ENCODE measurements at regions not wholly inside any gene's neighbourhood (a gene's known extent, or its start where the extent isn't known, plus 50 kb on each side); places are given as distances from the start of the nearest gene placed in this dataset.

DNA sequence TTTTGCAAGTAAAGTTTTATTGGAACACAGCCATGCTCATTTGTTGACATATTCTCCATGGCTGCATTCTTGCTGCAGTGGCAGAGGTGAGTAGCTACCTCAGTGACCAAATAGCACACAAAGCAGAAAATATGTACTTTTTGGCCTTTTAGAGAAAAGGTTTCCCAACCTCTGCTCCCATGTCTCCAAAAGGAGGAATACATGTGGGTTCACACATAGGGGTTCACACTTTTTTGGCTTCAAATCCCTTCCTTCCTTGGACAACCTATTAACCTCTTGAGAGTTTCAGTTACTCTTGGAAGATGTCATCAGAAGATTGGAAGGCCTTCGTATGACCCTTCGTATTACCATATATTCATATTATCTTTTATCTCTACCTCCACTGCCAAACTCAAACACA lies 285.1 kb upstream of the TUT7 start:
- Histone ChIP-seq H3K23ac (ENCODE audit: low read depth, low read length, poor library complexity) (no peak overlapping the region), H2BK15ac (ENCODE audit: low read length) (no peak overlapping the region), H3K4me1 (ENCODE audit: control insufficient read depth in 2 of 2, insufficient read depth in 1 of 2, low read depth in 1 of 2, low read length in 2 of 2) (peaks cover 2 to 25% of the 10 kb centered on the region in 2 donors), H3K27ac (replicated peaks; ENCODE audit: low read length) (no peak overlapping the region), H2AK5ac (ENCODE audit: low read depth, low read length) (no peak overlapping the region), H2BK120ac (ENCODE audit: low read depth, low read length) (no peak overlapping the region), H3K36me3 (replicated peaks in 1 of 2; ENCODE audit: control insufficient read depth in 2 of 2, insufficient read depth in 2 of 2, low read length in 2 of 2) (no peaks in the 10 kb centered on the region), H2AFZ (ENCODE audit: low read length) (no peak overlapping the region), H3K27me3 (ENCODE audit: control insufficient read depth in 3 of 3, insufficient read depth in 3 of 3, low read depth in 1 of 3, low read length in 3 of 3) (no peaks in the 10 kb centered on the region), H2BK5ac (ENCODE audit: low read length) (no peak overlapping the region), H3K4me2 (ENCODE audit: insufficient read depth, low read length, poor library complexity, severe bottlenecking) (no peak overlapping the region), H3K4ac (ENCODE audit: low read length) (no peak overlapping the region), H4K91ac (ENCODE audit: low read depth, low read length, poor library complexity) (no peak overlapping the region), H4K8ac (ENCODE audit: low read depth, low read length) (no peak overlapping the region), H3K4me3 (ENCODE audit: low read length in 2 of 2) (no peak overlapping the region), H3K14ac (ENCODE audit: low read length) (no peak overlapping the region), H3K79me1 (ENCODE audit: low read depth, low read length) (no peaks in the 10 kb centered on the region), H3K9me3 (replicated peaks in 1 of 2; ENCODE audit: control insufficient read depth in 2 of 2, insufficient read depth in 1 of 2, low read depth in 1 of 2, low read length in 2 of 2) (peaks cover 0 to 2% of the 10 kb centered on the region in 2 donors), H2BK12ac (ENCODE audit: low read length) (no peak overlapping the region), H3K9ac (ENCODE audit: low read depth, low read length, poor library complexity) (no peak overlapping the region), H3K18ac (ENCODE audit: low read length) (no peak overlapping the region)
- no peak for DNase-seq (ENCODE audit: low spot score)
- no CpG with 5 or more reads among the region's 2 CpGs for WGBS, 2 donors (ENCODE audit: extremely low coverage in 2 of 2, insufficient read length in 2 of 2, insufficient replicate concordance in 1 of 2)

DNA sequence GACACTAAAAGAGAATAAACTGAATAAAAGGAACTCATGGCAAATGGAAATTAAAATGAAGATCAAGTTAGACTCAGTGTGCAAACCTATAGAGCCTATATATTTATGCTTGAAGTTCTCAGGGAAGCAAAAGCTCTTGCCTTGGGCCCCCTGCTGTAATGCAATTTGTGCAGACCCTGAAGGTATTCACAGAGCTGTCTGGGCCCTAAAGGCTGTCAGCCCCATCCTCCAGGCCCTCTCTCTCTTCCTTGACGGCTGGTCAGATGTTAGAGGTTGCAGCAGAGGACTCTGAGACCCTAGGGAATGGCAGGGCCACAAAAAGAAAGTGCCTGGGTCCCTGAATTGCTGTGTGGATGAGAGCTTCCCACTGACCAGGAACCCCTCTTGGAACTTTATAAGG lies 283.9 kb upstream of the TUT7 start:
- no peak overlapping the region for H3K4me2 ChIP-seq (ENCODE audit: insufficient read depth, low read length, poor library complexity, severe bottlenecking)
- H3K27ac ChIP-seq (replicated peaks; ENCODE audit: low read length) = peak overlapping the region; percentile 48
- no peak overlapping the region for H3K9ac ChIP-seq (ENCODE audit: low read depth, low read length, poor library complexity)
- no peak overlapping the region for H2AFZ ChIP-seq (ENCODE audit: low read length)
- H3K4me1 ChIP-seq (ENCODE audit: control insufficient read depth in 2 of 2, insufficient read depth in 1 of 2, low read depth in 1 of 2, low read length in 2 of 2) = peaks cover 2 to 17% of the 10 kb centered on the region in 2 donors
- H2BK12ac ChIP-seq (ENCODE audit: low read length) = no peak overlapping the region
- DNase-seq (ENCODE audit: low spot score) = no peak
- H3K9me3 ChIP-seq (replicated peaks in 1 of 2; ENCODE audit: control insufficient read depth in 2 of 2, insufficient read depth in 1 of 2, low read depth in 1 of 2, low read length in 2 of 2) = peaks cover 0 to 2% of the 10 kb centered on the region in 2 donors
- H3K18ac ChIP-seq (ENCODE audit: low read length) = peak overlapping the region; percentile 78
- no peaks in the 10 kb centered on the region for H3K27me3 ChIP-seq (ENCODE audit: control insufficient read depth in 3 of 3, insufficient read depth in 3 of 3, low read depth in 1 of 3, low read length in 3 of 3)
- WGBS, 2 donors (ENCODE audit: extremely low coverage in 2 of 2, insufficient read length in 2 of 2, insufficient replicate concordance in 1 of 2) = no CpG with 5 or more reads among the region's 1 CpG
- H2BK15ac ChIP-seq (ENCODE audit: low read length) = no peak overlapping the region
- no peak overlapping the region for H3K4me3 ChIP-seq (ENCODE audit: low read length in 2 of 2)
- H3K4ac ChIP-seq (ENCODE audit: low read length) = no peak overlapping the region
- no peak overlapping the region for H3K14ac ChIP-seq (ENCODE audit: low read length)
- H3K23ac ChIP-seq (ENCODE audit: low read depth, low read length, poor library complexity) = no peak overlapping the region
- no peak overlapping the region for H4K91ac ChIP-seq (ENCODE audit: low read depth, low read length, poor library complexity)
- H2BK120ac ChIP-seq (ENCODE audit: low read depth, low read length) = no peak overlapping the region
- no peaks in the 10 kb centered on the region for H3K79me1 ChIP-seq (ENCODE audit: low read depth, low read length)
- H4K8ac ChIP-seq (ENCODE audit: low read depth, low read length) = no peak overlapping the region
- no peak overlapping the region for H2BK5ac ChIP-seq (ENCODE audit: low read length)
- H2AK5ac ChIP-seq (ENCODE audit: low read depth, low read length) = no peak overlapping the region
- no peaks in the 10 kb centered on the region for H3K36me3 ChIP-seq (replicated peaks in 1 of 2; ENCODE audit: control insufficient read depth in 2 of 2, insufficient read depth in 2 of 2, low read length in 2 of 2)

DNA sequence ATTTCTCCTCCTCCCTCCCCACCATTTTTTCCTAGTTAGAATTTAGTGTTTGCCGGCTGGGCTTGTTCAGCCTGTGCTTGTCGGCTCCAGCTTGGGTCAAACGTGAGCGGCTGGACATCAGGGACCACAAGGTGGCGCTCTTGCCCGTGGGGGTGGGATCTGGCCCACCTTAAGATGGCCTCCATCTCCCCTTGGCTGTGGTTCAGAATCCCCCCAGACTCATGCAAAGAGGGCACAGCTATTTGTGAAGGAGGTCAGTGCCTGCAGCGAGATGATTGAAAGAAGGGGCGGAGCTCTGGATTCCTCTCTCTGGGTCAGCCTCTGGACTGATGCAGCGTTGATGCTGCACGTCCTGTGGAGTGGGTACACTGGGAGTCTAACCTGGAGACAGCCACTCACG lies 283.3 kb upstream of the TUT7 start:
- H2AK5ac ChIP-seq (ENCODE audit: low read depth, low read length) = no peak overlapping the region
- H2BK12ac ChIP-seq (ENCODE audit: low read length) = no peak overlapping the region
- peak overlapping the region; percentile 43 for H3K27ac ChIP-seq (replicated peaks; ENCODE audit: low read length)
- DNase-seq (ENCODE audit: low spot score) = peak; percentile 89
- H3K4me1 ChIP-seq (ENCODE audit: control insufficient read depth in 2 of 2, insufficient read depth in 1 of 2, low read depth in 1 of 2, low read length in 2 of 2) = peaks cover 2 to 15% of the 10 kb centered on the region in 2 donors
- no CpG with 5 or more reads among the region's 11 CpGs for WGBS, 2 donors (ENCODE audit: extremely low coverage in 2 of 2, insufficient read length in 2 of 2, insufficient replicate concordance in 1 of 2)
- H3K27me3 ChIP-seq (ENCODE audit: control insufficient read depth in 3 of 3, insufficient read depth in 3 of 3, low read depth in 1 of 3, low read length in 3 of 3) = no peaks in the 10 kb centered on the region
- no peak overlapping the region for H2BK5ac ChIP-seq (ENCODE audit: low read length)
- no peaks in the 10 kb centered on the region for H3K79me1 ChIP-seq (ENCODE audit: low read depth, low read length)
- H3K9ac ChIP-seq (ENCODE audit: low read depth, low read length, poor library complexity) = no peak overlapping the region
- H2AFZ ChIP-seq (ENCODE audit: low read length) = peak overlapping the region; percentile 25
- H3K4ac ChIP-seq (ENCODE audit: low read length) = no peak overlapping the region
- H4K91ac ChIP-seq (ENCODE audit: low read depth, low read length, poor library complexity) = no peak overlapping the region
- H3K23ac ChIP-seq (ENCODE audit: low read depth, low read length, poor library complexity) = no peak overlapping the region
- peaks cover 0 to 2% of the 10 kb centered on the region in 2 donors for H3K9me3 ChIP-seq (replicated peaks in 1 of 2; ENCODE audit: control insufficient read depth in 2 of 2, insufficient read depth in 1 of 2, low read depth in 1 of 2, low read length in 2 of 2)
- H2BK15ac ChIP-seq (ENCODE audit: low read length) = no peak overlapping the region
- H2BK120ac ChIP-seq (ENCODE audit: low read depth, low read length) = no peak overlapping the region
- H3K36me3 ChIP-seq (replicated peaks in 1 of 2; ENCODE audit: control insufficient read depth in 2 of 2, insufficient read depth in 2 of 2, low read length in 2 of 2) = no peaks in the 10 kb centered on the region
- no peak overlapping the region for H3K18ac ChIP-seq (ENCODE audit: low read length)
- H3K4me2 ChIP-seq (ENCODE audit: insufficient read depth, low read length, poor library complexity, severe bottlenecking) = no peak overlapping the region
- H3K4me3 ChIP-seq (ENCODE audit: low read length in 2 of 2) = no peak overlapping the region
- no peak overlapping the region for H3K14ac ChIP-seq (ENCODE audit: low read length)
- no peak overlapping the region for H4K8ac ChIP-seq (ENCODE audit: low read depth, low read length)

DNA sequence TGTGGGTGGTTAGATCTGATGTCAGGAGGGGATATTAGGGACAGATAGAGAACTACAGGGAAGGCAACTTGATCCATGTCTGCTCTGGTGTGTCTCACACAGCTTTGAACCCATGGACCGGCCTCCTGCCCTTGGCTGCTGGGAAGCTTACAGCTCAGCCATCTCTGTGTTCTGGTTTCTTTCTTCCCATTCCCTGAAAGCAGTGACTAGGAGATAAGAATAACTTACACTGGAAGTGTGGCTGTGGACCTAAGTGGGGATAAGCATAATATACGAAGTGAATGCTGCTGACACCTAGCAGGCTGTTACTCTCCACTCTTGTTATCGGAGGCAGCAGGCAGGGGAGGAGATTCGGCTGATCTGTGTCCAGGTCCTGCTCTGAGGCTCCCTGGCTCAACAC lies 282.3 kb upstream of the TUT7 start:
- Histone ChIP-seq H3K4me2 (ENCODE audit: insufficient read depth, low read length, poor library complexity, severe bottlenecking) (no peak overlapping the region), H3K18ac (ENCODE audit: low read length) (no peak overlapping the region), H2BK5ac (ENCODE audit: low read length) (no peak overlapping the region), H3K79me1 (ENCODE audit: low read depth, low read length) (no peaks in the 10 kb centered on the region), H3K14ac (ENCODE audit: low read length) (no peak overlapping the region), H2BK12ac (ENCODE audit: low read length) (no peak overlapping the region), H2BK120ac (ENCODE audit: low read depth, low read length) (no peak overlapping the region), H3K9me3 (replicated peaks in 1 of 2; ENCODE audit: control insufficient read depth in 2 of 2, insufficient read depth in 1 of 2, low read depth in 1 of 2, low read length in 2 of 2) (peaks cover 0 to 2% of the 10 kb centered on the region in 2 donors), H2BK15ac (ENCODE audit: low read length) (no peak overlapping the region), H3K4me1 (ENCODE audit: control insufficient read depth in 2 of 2, insufficient read depth in 1 of 2, low read depth in 1 of 2, low read length in 2 of 2) (peaks cover 2 to 12% of the 10 kb centered on the region in 2 donors), H2AK5ac (ENCODE audit: low read depth, low read length) (peak overlapping the region; percentile 30), H3K23ac (ENCODE audit: low read depth, low read length, poor library complexity) (no peak overlapping the region), H2AFZ (ENCODE audit: low read length) (no peak overlapping the region), H4K8ac (ENCODE audit: low read depth, low read length) (no peak overlapping the region), H3K4ac (ENCODE audit: low read length) (no peak overlapping the region), H3K36me3 (replicated peaks in 1 of 2; ENCODE audit: control insufficient read depth in 2 of 2, insufficient read depth in 2 of 2, low read length in 2 of 2) (no peaks in the 10 kb centered on the region), H3K4me3 (ENCODE audit: low read length in 2 of 2) (no peak overlapping the region), H3K27ac (replicated peaks; ENCODE audit: low read length) (no peak overlapping the region), H3K27me3 (ENCODE audit: control insufficient read depth in 3 of 3, insufficient read depth in 3 of 3, low read depth in 1 of 3, low read length in 3 of 3) (no peaks in the 10 kb centered on the region), H4K91ac (ENCODE audit: low read depth, low read length, poor library complexity) (no peak overlapping the region), H3K9ac (ENCODE audit: low read depth, low read length, poor library complexity) (no peak overlapping the region)
- DNase-seq (ENCODE audit: low spot score) = no peak
- no CpG with 5 or more reads among the region's 4 CpGs for WGBS, 2 donors (ENCODE audit: extremely low coverage in 2 of 2, insufficient read length in 2 of 2, insufficient replicate concordance in 1 of 2)

All from neuronal stem cell (in vitro differentiated cells).